Esophagus squamous epithelium (tissue), 5 donors: ENCODE measurements at regions not wholly inside any gene's neighbourhood (a gene's known extent, or its start where the extent isn't known, plus 50 kb on each side); places are given as distances from the start of the nearest gene placed in this dataset.

Source experiments
- DNase-seq: peaks from one replicate; lab custom pipeline; 2025; lab: John Stamatoyannopoulos, UW
- H3K27ac ChIP-seq, 4 donors: fragments of 200-600 bp; sonication (generic); one replicate each; pipeline ENCODE4 v1.5.1; 2016 to 2019; ENCODE audit warnings: mild to moderate bottlenecking in 1 of 4
- H3K27me3 ChIP-seq, 4 donors: fragments of 200-600 bp; sonication (generic); 1 replicate in 3 of 4; 2 replicates in 1 of 4; pipeline versions ENCODE4 v1.5.1 to v1.6.0; 2017 to 2021; ENCODE audit warnings: antibody characterized with exemption in 1 of 4
- H3K36me3 ChIP-seq, 3 donors: fragments of 200-600 bp; sonication (generic); one replicate each; pipeline ENCODE4 v1.5.1; 2016 to 2019
- H3K4me1 ChIP-seq, 3 donors: fragments of 200-600 bp; sonication (generic); one replicate each; pipeline ENCODE4 v1.5.1; 2017 to 2019
- H3K4me3 ChIP-seq, 4 donors: fragments of 200-600 bp; sonication (generic); 1 replicate in 3 of 4; 2 replicates in 1 of 4; pipeline ENCODE4 v1.5.1; 2016 to 2019; ENCODE audit warnings: mild to moderate bottlenecking in 2 of 4, moderate library complexity in 1 of 4
- H3K9me3 ChIP-seq, 3 donors: fragments of 200-600 bp; sonication (generic); one replicate each; pipeline ENCODE4 v1.5.1; 2016 to 2019
- POLR2A ChIP-seq, 4 donors: fragments of 450-650 bp; IDR thresholded peaks; one replicate each; pipeline ENCODE4 v1.6.1; 2017; ENCODE audit warnings: antibody characterized with exemption in 4 of 4, mild to moderate bottlenecking in 4 of 4, moderate library complexity in 3 of 4
- WGBS, 2 donors: methylation state at CpG; one replicate each; pipeline ENCODE4 v1.1.5; 2018; 5-methylcytosine and 5-hydroxymethylcytosine counted together
- intact Hi-C: fragments of 100-400 bp; cut with DNase I; formaldehyde crosslinking; loops from one replicate; pipeline ENCODE4 v1.15.0; 2022
- TF ChIP-seq, protein P1 (sequence below), 6 experiments: fragments of 450-650 bp in 4 of 6; fragments of 200-600 bp in 2 of 6; sonication (generic) in 2 of 6; IDR thresholded peaks; one replicate each; pipeline ENCODE4 v1.5.1; 2016 to 2019; ENCODE audit warnings: antibody characterized with exemption in 6 of 6, mild to moderate bottlenecking in 4 of 6, moderate library complexity in 4 of 6
- donor health status: DM: yes; HTN: yes; CAD: no.

DNA sequence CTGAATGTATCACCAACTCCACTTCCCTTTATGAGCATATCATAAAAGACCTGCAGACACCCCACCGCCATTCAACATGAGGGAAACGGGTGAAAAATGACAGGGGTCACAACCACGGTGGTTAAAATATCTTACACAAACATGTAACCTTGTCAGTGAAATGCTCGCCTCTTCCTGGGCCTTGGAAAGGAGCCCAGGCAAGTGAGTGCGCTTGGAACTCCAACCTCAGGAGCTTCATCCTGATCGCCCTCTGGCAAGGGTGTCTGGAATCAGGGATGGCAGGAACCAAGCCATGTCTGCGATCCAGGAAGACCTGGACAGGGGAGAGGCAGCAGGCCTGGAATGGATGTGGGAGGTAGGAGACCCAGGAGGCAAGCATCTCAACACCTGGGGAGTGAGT lies 282.7 kb downstream of the GAS1 start:
- peaks cover 0 to 28% (median 0%) of the 10 kb centered on the region in 4 donors for H3K27me3 ChIP-seq
- no peak for DNase-seq
- H3K4me1 ChIP-seq: peaks cover 0 to 2% (median under 1%) of the 10 kb centered on the region in 3 donors
- H3K36me3 ChIP-seq: no peaks in the 10 kb centered on the region
- no peak overlapping the region for H3K4me3 ChIP-seq
- no peak overlapping the region for H3K27ac ChIP-seq
- TF ChIP-seq POLR2A (IDR thresholded peaks at IDR 0.05): no peak
- TF ChIP-seq, protein P1, sequence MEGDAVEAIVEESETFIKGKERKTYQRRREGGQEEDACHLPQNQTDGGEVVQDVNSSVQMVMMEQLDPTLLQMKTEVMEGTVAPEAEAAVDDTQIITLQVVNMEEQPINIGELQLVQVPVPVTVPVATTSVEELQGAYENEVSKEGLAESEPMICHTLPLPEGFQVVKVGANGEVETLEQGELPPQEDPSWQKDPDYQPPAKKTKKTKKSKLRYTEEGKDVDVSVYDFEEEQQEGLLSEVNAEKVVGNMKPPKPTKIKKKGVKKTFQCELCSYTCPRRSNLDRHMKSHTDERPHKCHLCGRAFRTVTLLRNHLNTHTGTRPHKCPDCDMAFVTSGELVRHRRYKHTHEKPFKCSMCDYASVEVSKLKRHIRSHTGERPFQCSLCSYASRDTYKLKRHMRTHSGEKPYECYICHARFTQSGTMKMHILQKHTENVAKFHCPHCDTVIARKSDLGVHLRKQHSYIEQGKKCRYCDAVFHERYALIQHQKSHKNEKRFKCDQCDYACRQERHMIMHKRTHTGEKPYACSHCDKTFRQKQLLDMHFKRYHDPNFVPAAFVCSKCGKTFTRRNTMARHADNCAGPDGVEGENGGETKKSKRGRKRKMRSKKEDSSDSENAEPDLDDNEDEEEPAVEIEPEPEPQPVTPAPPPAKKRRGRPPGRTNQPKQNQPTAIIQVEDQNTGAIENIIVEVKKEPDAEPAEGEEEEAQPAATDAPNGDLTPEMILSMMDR (IDR thresholded peaks at IDR 0.05): no peak
- 55 to 78% methylated on average over 6 to 7 of the region's 7 CpGs for WGBS, 2 donors
- intact Hi-C loops: no loop called here
- no peaks in the 10 kb centered on the region for H3K9me3 ChIP-seq

DNA sequence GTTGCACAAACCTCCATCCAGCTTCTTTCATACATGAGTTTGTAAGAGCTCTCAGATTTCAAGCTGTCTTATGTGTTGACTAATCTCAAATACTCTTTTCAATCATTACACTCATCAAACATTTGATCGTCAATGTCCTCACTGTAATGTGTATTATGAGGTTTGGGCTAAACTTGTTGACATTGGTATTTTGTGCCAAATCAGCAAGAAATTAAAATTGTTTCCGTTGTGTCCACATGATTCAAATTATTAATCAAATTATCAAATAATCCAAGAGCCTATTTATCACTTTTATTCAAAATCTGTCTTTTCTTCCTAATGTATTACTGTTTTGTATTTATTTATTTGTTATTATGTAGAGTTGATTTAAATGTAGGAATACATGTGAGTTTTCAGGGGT lies 283.4 kb downstream of the GAS1 start:
- Histone ChIP-seq H3K4me1 (no peaks in the 10 kb centered on the region), H3K9me3 (no peaks in the 10 kb centered on the region), H3K27me3 (peaks cover 0 to 33% (median 0%) of the 10 kb centered on the region in 4 donors), H3K36me3 (no peaks in the 10 kb centered on the region), H3K4me3 (no peak overlapping the region), H3K27ac (no peak overlapping the region)
- intact Hi-C loops: no loop called here
- DNase-seq: no peak
- TF ChIP-seq, protein P1 (IDR thresholded peaks at IDR 0.05): no peak
- TF ChIP-seq POLR2A (IDR thresholded peaks at IDR 0.05): no peak
- WGBS, 2 donors: 83 to 88% methylated on average over 2 of the region's 2 CpGs

DNA sequence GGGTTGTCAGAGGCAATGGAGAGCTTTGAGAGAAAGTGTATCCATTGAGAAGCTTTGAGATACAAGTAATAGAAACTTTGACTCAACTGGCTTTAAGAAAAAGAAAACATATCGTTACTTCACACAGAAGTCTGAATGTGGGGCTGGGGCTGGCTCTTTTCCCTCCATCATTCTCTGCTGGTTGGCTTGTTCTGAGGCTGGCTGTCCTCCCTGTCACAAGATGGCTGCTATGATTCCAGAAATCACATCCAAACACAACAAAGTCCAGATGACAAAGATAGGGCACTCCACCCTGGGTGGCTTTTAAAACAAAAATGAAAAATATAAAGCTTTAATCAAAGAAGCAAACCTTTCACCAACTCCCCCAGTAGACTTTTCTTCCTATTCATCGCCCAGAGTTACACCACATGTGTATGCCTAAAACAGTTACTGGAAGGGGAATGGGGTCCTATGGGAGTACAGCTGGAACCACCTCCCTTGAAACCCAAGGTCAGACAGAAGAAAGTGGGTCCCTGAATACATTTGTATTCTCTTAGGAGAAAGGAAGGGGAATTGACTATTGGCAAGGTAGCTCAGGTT lies 284.3 kb downstream of the GAS1 start:
- no peaks in the 10 kb centered on the region for H3K36me3 ChIP-seq
- H3K27me3 ChIP-seq: peaks cover 0 to 35% (median 0%) of the 10 kb centered on the region in 4 donors
- 71 to 86% methylated on average over 2 of the region's 2 CpGs for WGBS, 2 donors
- H3K27ac ChIP-seq: no peak overlapping the region
- intact Hi-C loops: no loop called here
- TF ChIP-seq, protein P1 (IDR thresholded peaks at IDR 0.05): no peak
- no peak for TF ChIP-seq POLR2A (IDR thresholded peaks at IDR 0.05)
- DNase-seq: no peak
- no peak overlapping the region for H3K4me3 ChIP-seq
- no peaks in the 10 kb centered on the region for H3K9me3 ChIP-seq
- no peaks in the 10 kb centered on the region for H3K4me1 ChIP-seq

DNA sequence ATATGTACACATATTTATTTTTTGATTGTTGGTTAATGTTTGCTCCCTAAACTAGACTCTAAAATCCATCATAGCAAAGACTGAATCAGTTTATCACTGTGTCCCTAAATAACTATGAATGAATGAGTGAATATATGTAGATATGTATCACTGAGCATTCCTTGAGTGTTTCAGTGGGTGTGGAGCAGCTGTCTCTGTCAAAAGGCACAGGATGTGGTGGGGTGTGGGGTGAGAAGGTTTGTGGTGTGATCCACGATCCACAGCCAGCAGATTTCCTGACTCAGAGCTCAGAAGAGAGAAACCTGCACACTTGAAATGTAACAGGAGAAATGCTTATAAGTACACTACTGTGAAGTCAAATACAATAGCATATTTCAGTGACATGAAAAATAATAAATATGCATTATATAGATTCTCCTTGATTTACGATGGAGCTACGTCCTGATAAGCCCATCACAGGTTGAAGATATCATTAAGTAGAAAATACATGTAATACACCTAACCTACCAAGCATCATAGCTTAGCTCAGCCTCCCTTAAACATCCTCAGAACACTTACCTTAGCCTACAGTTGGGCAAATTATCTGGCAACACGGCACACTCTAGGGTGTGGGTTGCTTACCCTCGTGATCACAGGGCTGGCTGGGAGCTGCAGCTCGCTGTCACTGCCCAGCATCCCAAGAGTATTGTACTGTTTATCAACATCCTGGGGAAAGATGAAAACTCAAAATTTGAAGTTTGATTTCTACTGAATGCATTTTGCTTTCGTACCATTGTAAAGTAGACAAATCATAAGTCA lies 287.0 kb downstream of the GAS1 start:
- no peak overlapping the region for H3K4me3 ChIP-seq
- H3K4me1 ChIP-seq: no peaks in the 10 kb centered on the region
- TF ChIP-seq POLR2A (IDR thresholded peaks at IDR 0.05): no peak
- TF ChIP-seq, protein P1 (IDR thresholded peaks at IDR 0.05): no peak
- DNase-seq: no peak
- no peaks in the 10 kb centered on the region for H3K9me3 ChIP-seq
- intact Hi-C loops: no loop called here
- H3K27ac ChIP-seq: no peak overlapping the region
- 61 to 72% methylated on average over 4 to 7 of the region's 7 CpGs for WGBS, 2 donors
- no peaks in the 10 kb centered on the region for H3K36me3 ChIP-seq
- peaks cover 0 to 27% (median 0%) of the 10 kb centered on the region in 4 donors for H3K27me3 ChIP-seq

DNA sequence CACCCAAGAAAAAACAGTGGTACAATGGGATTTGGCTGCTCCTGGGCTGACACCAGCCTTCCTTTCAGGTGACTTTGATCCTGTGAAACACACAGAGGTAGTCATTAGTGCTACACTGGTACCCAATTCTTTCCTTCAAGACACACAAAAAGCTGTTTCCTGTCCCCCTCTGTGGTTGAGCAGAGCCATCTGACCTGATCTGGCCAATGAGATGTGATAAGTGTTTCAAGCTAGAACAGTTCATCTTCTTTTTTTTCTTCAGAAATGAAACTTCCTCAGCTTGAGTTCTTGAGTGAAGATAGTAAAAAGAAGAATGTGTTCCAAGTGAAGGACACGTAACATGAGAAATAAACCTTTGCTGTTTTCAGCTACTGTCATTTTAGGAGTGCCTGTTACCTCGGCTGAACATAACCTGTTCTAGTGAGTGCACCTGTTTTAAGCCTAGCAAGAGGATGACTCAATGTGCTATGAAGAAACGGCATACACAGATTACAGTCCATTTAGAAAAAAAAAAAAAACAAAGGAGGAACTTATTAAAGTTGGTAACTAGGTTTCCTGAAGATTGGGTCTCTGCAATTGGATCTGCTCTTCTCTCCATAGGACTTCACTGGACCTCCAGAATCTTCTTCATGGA lies 287.8 kb downstream of the GAS1 start:
- TF ChIP-seq, protein P1 (IDR thresholded peaks at IDR 0.05): no peak
- no peak for TF ChIP-seq POLR2A (IDR thresholded peaks at IDR 0.05)
- Histone ChIP-seq H3K27ac (no peak overlapping the region), H3K4me3 (no peak overlapping the region), H3K36me3 (no peaks in the 10 kb centered on the region), H3K9me3 (no peaks in the 10 kb centered on the region), H3K4me1 (no peaks in the 10 kb centered on the region), H3K27me3 (peaks cover 0 to 18% (median 0%) of the 10 kb centered on the region in 4 donors)
- DNase-seq: no peak
- intact Hi-C loops: no loop called here
- WGBS, 2 donors: 63 to 68% methylated on average over 3 of the region's 3 CpGs
